ENCODE measurements at regions not wholly inside any gene's neighbourhood (a gene's known extent, or its start where the extent isn't known, plus 50 kb on each side); places are given as distances from the start of the nearest gene placed in this dataset.

GRCh38 chr7:3250725-3251124 is 50.3 kb upstream of the SDK1 start:
- TF ChIP-seq, protein P1, sequence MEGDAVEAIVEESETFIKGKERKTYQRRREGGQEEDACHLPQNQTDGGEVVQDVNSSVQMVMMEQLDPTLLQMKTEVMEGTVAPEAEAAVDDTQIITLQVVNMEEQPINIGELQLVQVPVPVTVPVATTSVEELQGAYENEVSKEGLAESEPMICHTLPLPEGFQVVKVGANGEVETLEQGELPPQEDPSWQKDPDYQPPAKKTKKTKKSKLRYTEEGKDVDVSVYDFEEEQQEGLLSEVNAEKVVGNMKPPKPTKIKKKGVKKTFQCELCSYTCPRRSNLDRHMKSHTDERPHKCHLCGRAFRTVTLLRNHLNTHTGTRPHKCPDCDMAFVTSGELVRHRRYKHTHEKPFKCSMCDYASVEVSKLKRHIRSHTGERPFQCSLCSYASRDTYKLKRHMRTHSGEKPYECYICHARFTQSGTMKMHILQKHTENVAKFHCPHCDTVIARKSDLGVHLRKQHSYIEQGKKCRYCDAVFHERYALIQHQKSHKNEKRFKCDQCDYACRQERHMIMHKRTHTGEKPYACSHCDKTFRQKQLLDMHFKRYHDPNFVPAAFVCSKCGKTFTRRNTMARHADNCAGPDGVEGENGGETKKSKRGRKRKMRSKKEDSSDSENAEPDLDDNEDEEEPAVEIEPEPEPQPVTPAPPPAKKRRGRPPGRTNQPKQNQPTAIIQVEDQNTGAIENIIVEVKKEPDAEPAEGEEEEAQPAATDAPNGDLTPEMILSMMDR (IDR thresholded peaks at IDR 0.05) = no peak
- TF ChIP-seq POLR2A (IDR thresholded peaks at IDR 0.05) = no peak
